ENCODE measurements at regions not wholly inside any gene's neighbourhood (a gene's known extent, or its start where the extent isn't known, plus 50 kb on each side); places are given as distances from the start of the nearest gene placed in this dataset.
"Not testable (repeated sequence)": the region's sequence is repeated elsewhere in the genome, so short reads cannot be mapped to it uniquely, and the experiment has no call there.

DNA sequence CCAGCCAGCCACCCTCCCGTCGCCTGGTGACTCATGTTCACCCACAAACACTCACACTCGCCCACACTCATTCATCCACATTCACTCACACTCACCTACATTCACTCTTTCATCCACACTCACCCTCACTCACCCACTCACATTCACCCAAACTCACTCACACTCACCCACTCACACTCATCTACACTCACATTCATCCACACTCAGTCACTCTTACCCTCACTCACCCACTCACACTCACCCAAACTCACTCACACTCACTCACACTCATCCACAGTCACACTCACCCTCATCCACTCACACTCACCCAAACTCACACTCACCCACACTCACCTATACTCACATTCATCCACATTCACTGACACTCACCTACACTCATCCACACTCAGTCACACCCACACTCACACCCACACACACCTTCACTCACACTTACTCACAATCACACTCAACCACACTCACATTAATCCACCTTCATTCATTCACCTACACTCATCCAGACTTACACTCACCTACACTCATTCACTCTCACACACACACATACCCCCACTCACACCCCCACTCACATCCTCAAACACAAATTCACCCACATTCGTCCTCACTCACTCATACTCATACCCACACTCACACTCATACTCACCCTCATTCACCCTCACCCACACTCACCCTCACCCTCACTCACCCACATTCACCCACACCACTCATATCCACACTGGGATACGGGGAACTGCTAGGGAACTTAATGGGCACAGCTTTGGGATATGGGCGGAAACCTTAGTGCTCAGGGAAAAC, 2221.6 kb upstream of the AGA start:
- H3K4me3 ChIP-seq (replicated peaks; ENCODE audit: low read depth, low read length) = no peak overlapping the region
- no peak for DNase-seq (ENCODE audit: extremely low read depth, low read depth)
- no peak for TF ChIP-seq CTCF (IDR thresholded peaks at IDR 0.05; ENCODE audit: low read depth, low read length, missing control alignments)

- H3K4me3 ChIP-seq (replicated peaks; ENCODE audit: low read depth, low read length) = no peak overlapping the region
- TF ChIP-seq CTCF (IDR thresholded peaks at IDR 0.05; ENCODE audit: low read depth, low read length, missing control alignments) = no peak
- DNase-seq (ENCODE audit: extremely low read depth, low read depth) = no peak
Measured at GRCh38 chr4:179664430-179665027, 2222.3 kb upstream of the AGA start.

DNA sequence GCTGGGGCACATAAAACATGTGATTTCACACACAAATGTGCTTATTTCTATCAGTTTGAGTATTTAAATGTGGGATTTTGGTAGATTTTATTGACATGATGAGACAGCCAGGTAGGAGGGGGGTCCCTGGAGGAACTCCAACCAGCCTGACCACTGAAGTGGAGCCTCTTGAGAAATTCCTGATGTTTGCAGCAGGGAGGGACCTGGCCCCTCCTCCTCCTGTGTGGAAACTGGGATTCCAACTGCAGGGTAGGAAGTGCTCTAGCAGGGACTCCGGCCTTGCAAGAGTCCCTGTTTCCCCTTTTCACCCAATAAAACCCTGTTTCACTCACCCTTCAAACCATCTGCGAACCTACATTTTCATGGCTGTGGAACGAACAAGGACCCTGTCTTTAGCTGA, 2224.0 kb upstream of the AGA start:
- no peak for TF ChIP-seq CTCF (IDR thresholded peaks at IDR 0.05; ENCODE audit: low read depth, low read length, missing control alignments)
- H3K4me3 ChIP-seq (replicated peaks; ENCODE audit: low read depth, low read length) = no peak overlapping the region
- no peak for DNase-seq (ENCODE audit: extremely low read depth, low read depth)

GRCh38 chr4:179671609-179672008, 2229.4 kb upstream of the AGA start:
- DNase-seq (ENCODE audit: extremely low read depth, low read depth) = no peak
- no peak overlapping the region for H3K4me3 ChIP-seq (replicated peaks; ENCODE audit: low read depth, low read length)
- no peak for TF ChIP-seq CTCF (IDR thresholded peaks at IDR 0.05; ENCODE audit: low read depth, low read length, missing control alignments)

DNA sequence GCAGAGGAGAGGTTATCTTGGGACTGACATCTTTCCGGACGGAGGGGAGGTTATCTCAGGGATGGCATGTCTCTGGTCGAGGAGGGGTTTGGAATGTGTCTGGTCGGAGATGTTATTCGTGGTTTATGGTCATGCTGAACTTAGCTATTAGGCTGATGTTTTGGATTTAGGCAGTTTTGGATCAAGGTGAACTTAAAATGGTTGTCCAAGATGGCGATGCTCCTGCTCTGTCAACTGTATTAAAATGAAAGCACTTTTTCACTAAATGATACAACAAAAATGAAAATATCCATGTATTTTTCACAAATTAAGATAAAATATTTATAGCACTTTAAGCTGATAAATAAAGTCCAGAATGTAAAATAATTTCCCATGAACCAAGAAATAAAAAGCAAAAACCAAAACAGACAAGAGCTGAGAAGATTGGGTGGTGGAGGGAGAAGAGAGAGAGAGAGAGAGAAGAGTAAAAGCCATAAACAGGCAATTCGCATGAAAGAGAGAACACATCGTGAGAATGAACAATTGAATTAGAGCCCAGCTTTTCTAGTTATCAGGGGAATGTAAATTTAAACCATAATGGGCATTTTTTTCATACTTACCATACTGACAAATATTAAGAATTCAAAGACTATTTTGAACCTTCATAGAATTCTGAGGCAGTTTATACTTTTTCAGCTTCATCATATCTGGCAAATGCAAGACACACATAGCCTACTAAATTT, 2236.0 kb upstream of the AGA start:
- no peak for TF ChIP-seq CTCF (IDR thresholded peaks at IDR 0.05; ENCODE audit: low read depth, low read length, missing control alignments)
- no peak overlapping the region for H3K4me3 ChIP-seq (replicated peaks; ENCODE audit: low read depth, low read length)
- DNase-seq (ENCODE audit: extremely low read depth, low read depth) = no peak

- not testable (repeated sequence) for DNase-seq (ENCODE audit: extremely low read depth, low read depth); H3K4me3 ChIP-seq (replicated peaks; ENCODE audit: low read depth, low read length)
Measured at GRCh38 chr4:179683661-179684060, 2241.4 kb upstream of the AGA start.

DNA sequence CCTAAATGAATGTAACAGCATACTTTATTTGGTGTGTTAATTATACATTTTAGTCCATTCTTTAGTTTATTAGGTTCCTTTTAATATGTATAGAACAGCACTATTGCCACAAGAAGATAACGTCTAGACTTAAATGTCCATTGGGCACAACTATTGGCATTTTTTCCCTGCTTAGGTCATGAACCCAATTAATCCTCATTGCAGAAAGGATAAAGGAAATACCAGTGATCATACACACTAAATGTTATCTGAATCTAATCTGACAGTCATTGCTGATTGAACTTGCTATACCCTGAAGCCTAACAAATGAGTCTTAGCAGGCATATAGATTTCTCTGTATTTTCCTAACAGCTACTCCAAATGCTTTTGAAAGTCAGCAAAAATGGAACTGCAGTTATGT, 2250.0 kb upstream of the AGA start:
- no peak for TF ChIP-seq CTCF (IDR thresholded peaks at IDR 0.05; ENCODE audit: low read depth, low read length, missing control alignments)
- no peak for DNase-seq (ENCODE audit: extremely low read depth, low read depth)
- no peak overlapping the region for H3K4me3 ChIP-seq (replicated peaks; ENCODE audit: low read depth, low read length)

Data from HFF-Myc (cell line).